K562 (cell line): ENCODE measurements at regions not wholly inside any gene's neighbourhood (a gene's known extent, or its start where the extent isn't known, plus 50 kb on each side); places are given as distances from the start of the nearest gene placed in this dataset.

Experiments
- ATAC-seq: fragments of 200-7000 bp; cut with Tn5 transposase; 3 replicates; pipeline ENCODE4 v1.9.1; 2020; ENCODE audit warnings: moderate library complexity
- BruUV-seq: library from RNA; stranded (reverse); fragments of 400-500 nt; replicated peaks from 2 replicates; lab custom pipeline; 2021; lab: Mats Ljungman, UMichigan
- CTCF ChIA-PET: fragments of 300-600 bp; formaldehyde crosslinking; extraction: SDS; loops from one replicate; lab custom pipeline; 2021; ENCODE audit warnings: low intra/inter-chr PET ratio; lab: Yijun Ruan, JAX
- POLR2A ChIA-PET: fragments of 300-600, 350-650 bp; sonication (Branson Sonifier 250); formaldehyde crosslinking; extraction: SDS; loops from one replicate; lab custom pipeline; 2021; ENCODE audit warnings: antibody characterized with exemption, inconsistent platforms; lab: Yijun Ruan, JAX
- DNase-seq, 4 experiments: peaks; one replicate each; pipeline versions ENCODE4 v3.0.0 to v3.0.0-alpha.2; 2011 to 2018; ENCODE audit warnings: low spot score in 3 of 4, mixed read lengths in 3 of 4; ENCODE audit errors: extremely low read depth in 1 of 4
- FAIRE-seq: peaks from 2 replicates; lab custom pipeline; 2011; peaks lifted over from hg19 to GRCh38; lab: Jason Lieb, UNC
- H2AFZ ChIP-seq: 2 replicates; pipeline ENCODE4 v1.6.0; 2011; ENCODE audit warnings: low read depth, low read length, control low read depth, inconsistent platforms
- H3K27ac ChIP-seq: fragments of 200-600 bp; 3 replicates; pipeline ENCODE4 v1.8.0; 2011; ENCODE audit warnings: low read depth, mild to moderate bottlenecking, control low read depth, inconsistent platforms, low read length, moderate library complexity, mixed read lengths; ENCODE audit errors: extremely low read depth
- H3K27me3 ChIP-seq, 2 experiments: fragments of 300-600 bp in 1 of 2; 2 replicates in 1 of 2; 3 replicates in 1 of 2; pipeline versions ENCODE4 v1.6.0 to v1.8.0; 2011; ENCODE audit warnings: inconsistent platforms in 2 of 2, low read length in 2 of 2, mild to moderate bottlenecking in 1 of 2, mixed read lengths in 1 of 2, moderate library complexity in 1 of 2; ENCODE audit not compliant: control insufficient read depth in 2 of 2, insufficient read depth in 2 of 2
- H3K36me3 ChIP-seq: fragments of 300-600 bp; 3 replicates; pipeline ENCODE4 v1.8.0; 2011; ENCODE audit warnings: mild to moderate bottlenecking, low read length, inconsistent platforms; ENCODE audit not compliant: control insufficient read depth, insufficient read depth
- H3K4me1 ChIP-seq, 2 experiments: fragments of 200-600 bp in 1 of 2; replicated peaks in 1 of 2; 2 replicates in 1 of 2; 3 replicates in 1 of 2; pipeline versions ENCODE4 v1.5.1 to v1.8.0; 2011; ENCODE audit warnings: inconsistent platforms in 2 of 2, low read length in 2 of 2, mild to moderate bottlenecking in 1 of 2, mixed read lengths in 1 of 2, moderate library complexity in 1 of 2; ENCODE audit not compliant: control insufficient read depth in 2 of 2, insufficient read depth in 2 of 2
- H3K4me2 ChIP-seq: 2 replicates; pipeline ENCODE4 v1.6.1; 2011; ENCODE audit warnings: low read length, control low read depth, inconsistent platforms, mixed read lengths; ENCODE audit not compliant: insufficient read depth
- H3K4me3 ChIP-seq: fragments of 200-600 bp; sonication (generic), shearing (Covaris generic); 2 replicates; pipeline ENCODE4 v1.5.1; 2016; ENCODE audit warnings: control low read depth, inconsistent platforms
- H3K79me2 ChIP-seq: fragments of 200-600 bp; 3 replicates; pipeline ENCODE4 v1.8.0; 2011; ENCODE audit warnings: low read length, inconsistent platforms; ENCODE audit not compliant: control insufficient read depth, insufficient read depth
- H3K9ac ChIP-seq, 2 experiments: 2 replicates each; pipeline versions ENCODE4 v1.6.0 to v1.6.1; 2011; ENCODE audit warnings: low read depth in 2 of 2, low read length in 2 of 2, control low read depth in 1 of 2, inconsistent platforms in 1 of 2, mild to moderate bottlenecking in 1 of 2, mixed read lengths in 1 of 2; ENCODE audit not compliant: insufficient read depth in 1 of 2
- H3K9me1 ChIP-seq: one replicate; pipeline ENCODE4 v1.6.0; 2011; ENCODE audit warnings: inconsistent platforms, mild to moderate bottlenecking, low read length, moderate library complexity; ENCODE audit not compliant: control insufficient read depth, insufficient read depth
- H3K9me3 ChIP-seq: replicated peaks from 2 replicates; pipeline ENCODE4 v1.5.1; 2011; ENCODE audit warnings: low read depth, low read length, inconsistent platforms; ENCODE audit not compliant: control insufficient read depth, insufficient read depth
- H4K20me1 ChIP-seq: replicated peaks from 2 replicates; pipeline ENCODE4 v1.6.1; 2011; ENCODE audit warnings: low read length, inconsistent platforms, mixed read lengths; ENCODE audit not compliant: control insufficient read depth, insufficient read depth
- CHD4 ChIP-seq: fragments of 200-600 bp; sonication (generic); IDR thresholded peaks from 3 replicates; pipeline ENCODE4 v1.6.1; 2012; ENCODE audit warnings: low read depth, mild to moderate bottlenecking, mixed read lengths, low read length, inconsistent platforms; ENCODE audit not compliant: insufficient read depth, insufficient replicate concordance, poor library complexity, severe bottlenecking
- CREM ChIP-seq: IDR thresholded peaks from 2 replicates; pipeline ENCODE4 v1.6.1; 2014; ENCODE audit warnings: antibody characterized with exemption, low read depth
- FOXM1 ChIP-seq, 2 experiments: fragments of 450-650 bp in 1 of 2; sonication (generic) in 1 of 2; formaldehyde crosslinking in 1 of 2; IDR thresholded peaks; 2 replicates each; pipeline versions ENCODE4 v1.6.1 to v1.9.0; 2017 to 2022; ENCODE audit warnings: low read depth in 2 of 2, mild to moderate bottlenecking in 2 of 2, missing genetic modification reagents in 1 of 2, moderate library complexity in 1 of 2
- HNRNPK ChIP-seq: fragments of 200-400 bp; formaldehyde crosslinking; IDR thresholded peaks from one replicate; pipeline ENCODE4 v1.6.1; 2018; ENCODE audit warnings: mild to moderate bottlenecking, low read depth, low read length; ENCODE audit not compliant: poor library complexity, severe bottlenecking
- LARP7 ChIP-seq: fragments of 450-650 bp; IDR thresholded peaks from 2 replicates; pipeline ENCODE4 v1.6.1; 2016
- MAFF ChIP-seq: IDR thresholded peaks from 2 replicates; pipeline ENCODE4 v1.6.1; 2012; ENCODE audit warnings: low read length, improper control_type of control experiment
- MAFK ChIP-seq: IDR thresholded peaks from 2 replicates; pipeline ENCODE4 v1.6.1; 2011; ENCODE audit warnings: low read length, improper control_type of control experiment
- MAZ ChIP-seq, 2 experiments: fragments of 450-650 bp in 1 of 2; sonication (generic) in 1 of 2; formaldehyde crosslinking; IDR thresholded peaks in 1 of 2; conservative IDR thresholded peaks in 1 of 2; 2 replicates each; pipeline versions ENCODE4 v1.4.0 to v1.5.0; 2020; ENCODE audit warnings: mild to moderate bottlenecking in 1 of 2, missing genetic modification reagents in 1 of 2
- REST ChIP-seq, 2 experiments: fragments of 450-650 bp; formaldehyde crosslinking in 1 of 2; IDR thresholded peaks; 2 replicates each; pipeline versions ENCODE4 v1.4.0 to v1.6.1; 2014 to 2020; ENCODE audit warnings: mild to moderate bottlenecking in 2 of 2, borderline replicate concordance in 1 of 2, low read depth in 1 of 2
- RHOXF2B ChIP-seq: fragments of 250-450 bp; sonication (Bioruptor Pico); conservative IDR thresholded peaks from 2 replicates; pipeline ENCODE4 v1.5.1; 2021
- SREBF2 ChIP-seq: sonication (generic); formaldehyde crosslinking; IDR thresholded peaks from 2 replicates; pipeline ENCODE4 v1.4.0; 2020; ENCODE audit warnings: mild to moderate bottlenecking, missing genetic modification reagents
- TSC22D4 ChIP-seq: fragments of 450-650 bp; IDR thresholded peaks from 2 replicates; pipeline ENCODE4 v1.6.1; 2016; ENCODE audit warnings: missing genetic modification characterization, missing biosample characterization, control low read depth
- XRCC4 ChIP-seq: IDR thresholded peaks from one replicate; pipeline ENCODE4 v1.6.1; 2011; ENCODE audit not compliant: insufficient read depth, insufficient read length; ENCODE audit errors: extremely low read depth
- ZNF121 ChIP-seq: sonication (generic); formaldehyde crosslinking; conservative IDR thresholded peaks from 2 replicates; pipeline ENCODE4 v1.8.0; 2022; ENCODE audit warnings: missing genetic modification reagents
- in situ Hi-C: fragments of 300-500 bp; cut with MboI; formaldehyde crosslinking; loops from 4 replicates; pipeline ENCODE4 v1.15.0; 2018; ENCODE audit warnings: inconsistent platforms, mixed read lengths
- intact Hi-C: fragments of 100-400 bp; cut with micrococcal nuclease; formaldehyde crosslinking; loops from 2 replicates; pipeline ENCODE4 v1.14.2; 2022
- TF ChIP-seq, protein P1 (sequence below): fragments of 250-450 bp; sonication (Bioruptor Pico); IDR thresholded peaks from 2 replicates; pipeline ENCODE4 v1.8.0; 2022; ENCODE audit warnings: inconsistent platforms, mild to moderate bottlenecking, moderate library complexity, borderline replicate concordance

DNA sequence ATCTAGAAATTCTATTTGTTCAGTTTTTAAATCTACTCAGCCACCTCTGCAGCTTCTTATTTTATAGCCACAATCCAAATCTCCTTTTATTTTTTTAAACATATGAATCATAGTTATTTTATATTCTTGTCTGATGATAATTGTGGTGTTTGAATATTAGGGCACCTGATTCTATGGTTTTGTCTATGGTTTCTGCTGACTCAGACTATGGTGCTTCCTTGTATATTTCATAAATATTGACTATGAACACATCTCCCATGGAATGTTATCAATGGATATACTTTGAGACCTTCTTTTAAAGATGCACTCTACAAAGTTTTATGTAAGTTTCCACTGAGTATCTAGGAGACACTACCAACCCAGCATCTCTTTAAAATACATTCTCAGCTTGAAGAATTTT is 1027.0 kb upstream of the AUTS2 start:
- Histone ChIP-seq H3K27me3 (no peaks in the 10 kb centered on the region), H3K9me1 (no peaks in the 10 kb centered on the region), H3K36me3 (no peaks in the 10 kb centered on the region), H3K27ac (no peak overlapping the region), H3K4me3 (no peak overlapping the region), H2AFZ (no peak overlapping the region), H3K4me1 (no peaks in the 10 kb centered on the region), H3K4me2 (no peak overlapping the region), H3K9ac (no peak overlapping the region), H3K79me2 (no peaks in the 10 kb centered on the region), H3K9me3 (no peaks in the 10 kb centered on the region), H4K20me1 (no peaks in the 10 kb centered on the region)
- ChIA-PET CTCF (no interaction called here), POLR2A (no interaction called here)
- BruUV-seq: no TSS peak
- intact Hi-C loops (no loop called here), in situ Hi-C loops (no loop called here)
- no peak for FAIRE-seq
- ATAC-seq: no peak
- no peak for DNase-seq
- no peak for TF ChIP-seq ZNF121 (CRISPR knock-in tag)
- no peak for TF ChIP-seq MAZ (CRISPR knock-in tag; conservative IDR thresholded peaks at IDR 0.05 in 1 of 2, IDR thresholded peaks at IDR 0.05 in 1 of 2)
- TF ChIP-seq CHD4: no peak
- TF ChIP-seq SREBF2: no peak
- TF ChIP-seq HNRNPK: no peak
- TF ChIP-seq FOXM1 (IDR thresholded peaks at IDR 0.05; ENCODE audit: low read depth): no peak
- TF ChIP-seq FOXM1 (CRISPR knock-in tag; IDR thresholded peaks at IDR 0.05; ENCODE audit: low read depth): no peak
- TF ChIP-seq CREM: no peak
- TF ChIP-seq MAFF: peak; percentile 26; the same call in 1 of the 2 replicates
- TF ChIP-seq REST (IDR thresholded peaks at IDR 0.05; ENCODE audit: borderline replicate concordance): no peak
- no peak for TF ChIP-seq REST (CRISPR knock-in tag; IDR thresholded peaks at IDR 0.05; ENCODE audit: low read depth)
- TF ChIP-seq LARP7: no peak
- no peak for TF ChIP-seq XRCC4
- TF ChIP-seq, protein P1, sequence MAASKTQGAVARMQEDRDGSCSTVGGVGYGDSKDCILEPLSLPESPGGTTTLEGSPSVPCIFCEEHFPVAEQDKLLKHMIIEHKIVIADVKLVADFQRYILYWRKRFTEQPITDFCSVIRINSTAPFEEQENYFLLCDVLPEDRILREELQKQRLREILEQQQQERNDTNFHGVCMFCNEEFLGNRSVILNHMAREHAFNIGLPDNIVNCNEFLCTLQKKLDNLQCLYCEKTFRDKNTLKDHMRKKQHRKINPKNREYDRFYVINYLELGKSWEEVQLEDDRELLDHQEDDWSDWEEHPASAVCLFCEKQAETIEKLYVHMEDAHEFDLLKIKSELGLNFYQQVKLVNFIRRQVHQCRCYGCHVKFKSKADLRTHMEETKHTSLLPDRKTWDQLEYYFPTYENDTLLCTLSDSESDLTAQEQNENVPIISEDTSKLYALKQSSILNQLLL (CRISPR knock-in tag): no peak
- peak; percentile 42; the same call in 1 of the 2 replicates for TF ChIP-seq MAFK
- no peak for TF ChIP-seq TSC22D4 (tag)
- TF ChIP-seq RHOXF2B (CRISPR knock-in tag): no peak
